Fibroblast of lung (primary cell): ENCODE measurements at regions not wholly inside any gene's neighbourhood (a gene's known extent, or its start where the extent isn't known, plus 50 kb on each side); places are given as distances from the start of the nearest gene placed in this dataset.

Source experiments
- CTCF ChIP-seq, 2 donors: IDR thresholded peaks in 1 of 2; conservative IDR thresholded peaks in 1 of 2; 1 replicate in 1 of 2; 2 replicates in 1 of 2; pipeline ENCODE4 v1.5.1; 2011 to 2012; ENCODE audit warnings: low read length in 2 of 2, control low read depth in 1 of 2, inconsistent platforms in 1 of 2, low read depth in 1 of 2, mild to moderate bottlenecking in 1 of 2
- EZH2 ChIP-seq: IDR thresholded peaks from 2 replicates; pipeline ENCODE4 v1.5.1; 2012; ENCODE audit warnings: low read length, control low read depth, mild to moderate bottlenecking; ENCODE audit errors: missing control alignments

GRCh38 chr22:48613566-48614200, 1214.0 kb downstream of the BRD1 start:
- TF ChIP-seq CTCF (conservative IDR thresholded peaks at IDR 0.05 in 1 of 2, IDR thresholded peaks at IDR 0.05 in 1 of 2; ENCODE audit: low read depth in 1 of 2, low read length in 2 of 2) (no peak), EZH2 (no peak)
